Upper lobe of left lung (tissue), 6 donors: ENCODE measurements at regions not wholly inside any gene's neighbourhood (a gene's known extent, or its start where the extent isn't known, plus 50 kb on each side); places are given as distances from the start of the nearest gene placed in this dataset.

ENCODE experiments used
- ATAC-seq, 2 donors: fragments of 200-7000 bp; cut with Tn5 transposase; one replicate each; pipeline ENCODE4 v1.9.1; 2022; ENCODE audit warnings: mild to moderate bottlenecking in 2 of 2, moderate library complexity in 2 of 2; ENCODE audit not compliant: low FRiP score in 2 of 2
- DNase-seq, 2 donors: peaks; one replicate each; pipeline ENCODE4 v3.0.0-alpha.2; 2019 to 2020
- H3K27ac ChIP-seq, 4 donors: fragments of 200-600 bp; sonication (generic); one replicate each; pipeline ENCODE4 v1.5.1; 2016 to 2019
- H3K27me3 ChIP-seq, 4 donors: fragments of 200-600 bp; sonication (generic); one replicate each; pipeline ENCODE4 v1.5.1; 2017 to 2019
- H3K36me3 ChIP-seq, 4 donors: fragments of 200-600 bp; sonication (generic); one replicate each; pipeline ENCODE4 v1.5.1; 2016 to 2019
- H3K4me1 ChIP-seq, 4 donors: fragments of 200-600 bp; sonication (generic); one replicate each; pipeline ENCODE4 v1.5.1; 2018 to 2019
- H3K4me3 ChIP-seq, 4 donors: fragments of 200-600 bp; sonication (generic); one replicate each; pipeline ENCODE4 v1.5.1; 2017 to 2019; ENCODE audit warnings: mild to moderate bottlenecking in 2 of 4, moderate library complexity in 1 of 4
- H3K9me3 ChIP-seq, 4 donors: fragments of 200-600 bp; sonication (generic); one replicate each; pipeline ENCODE4 v1.5.1; 2018 to 2019
- EP300 ChIP-seq, 4 donors: sonication (generic); formaldehyde crosslinking; IDR thresholded peaks; one replicate each; pipeline ENCODE4 v1.5.1; 2017; ENCODE audit warnings: antibody characterized with exemption in 4 of 4, control low read depth in 2 of 4
- POLR2A ChIP-seq, 4 donors: fragments of 450-650 bp; IDR thresholded peaks; one replicate each; pipeline ENCODE4 v1.5.1; 2016 to 2017; ENCODE audit warnings: antibody characterized with exemption in 4 of 4, mild to moderate bottlenecking in 2 of 4
- POLR2AphosphoS5 ChIP-seq, 2 donors: sonication (generic); formaldehyde crosslinking; IDR thresholded peaks; one replicate each; pipeline ENCODE4 v1.5.1; 2017; ENCODE audit warnings: antibody characterized with exemption in 2 of 2
- WGBS, 2 donors: methylation state at CpG; one replicate each; pipeline ENCODE4 v1.1.5; 2017 to 2018; 5-methylcytosine and 5-hydroxymethylcytosine counted together
- TF ChIP-seq, protein P1 (sequence below), 6 experiments: fragments of 450-650 bp in 4 of 6; fragments of 200-600 bp in 2 of 6; sonication (generic) in 2 of 6; IDR thresholded peaks; one replicate each; pipeline ENCODE4 v1.5.1; 2016 to 2019; ENCODE audit warnings: antibody characterized with exemption in 6 of 6
- donor health status: DM: no; HTN: no; CAD: no; lungs with moderate emphysema.
- donor health status: DM: no; HTN: yes; CAD: no; lungs with severe emphysema.

DNA sequence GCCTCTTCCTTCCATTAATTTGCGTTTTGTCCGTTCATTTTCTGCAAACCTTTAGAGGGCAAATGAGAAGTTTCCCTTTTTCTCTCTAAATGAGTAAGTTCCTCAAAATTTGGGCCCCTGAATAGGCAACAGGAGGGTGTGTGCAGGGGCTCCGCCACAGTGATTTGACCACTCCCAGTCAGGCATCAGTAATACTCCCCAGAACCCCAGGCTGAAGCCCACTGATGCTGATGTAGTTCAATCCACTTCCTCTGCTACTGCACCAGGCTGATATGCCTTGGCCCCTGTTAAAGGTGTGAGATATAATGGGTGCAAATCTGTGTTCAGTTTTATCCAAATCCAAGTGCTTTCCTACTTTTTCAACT, 1150.0 kb downstream of the RPIA start:
- 41 to 55% methylated on average over 3 of the region's 3 CpGs for WGBS, 2 donors
- H3K4me1 ChIP-seq, result no peaks in the 10 kb centered on the region
- ATAC-seq (no peak), DNase-seq (no peak)
- H3K27ac ChIP-seq, result no peak overlapping the region
- peaks cover 0 to 12% (median 6%) of the 10 kb centered on the region in 4 donors for H3K9me3 ChIP-seq
- TF ChIP-seq POLR2A (IDR thresholded peaks at IDR 0.05) (no peak), EP300 (IDR thresholded peaks at IDR 0.05) (no peak), POLR2AphosphoS5 (IDR thresholded peaks at IDR 0.05) (no peak)
- TF ChIP-seq, protein P1, sequence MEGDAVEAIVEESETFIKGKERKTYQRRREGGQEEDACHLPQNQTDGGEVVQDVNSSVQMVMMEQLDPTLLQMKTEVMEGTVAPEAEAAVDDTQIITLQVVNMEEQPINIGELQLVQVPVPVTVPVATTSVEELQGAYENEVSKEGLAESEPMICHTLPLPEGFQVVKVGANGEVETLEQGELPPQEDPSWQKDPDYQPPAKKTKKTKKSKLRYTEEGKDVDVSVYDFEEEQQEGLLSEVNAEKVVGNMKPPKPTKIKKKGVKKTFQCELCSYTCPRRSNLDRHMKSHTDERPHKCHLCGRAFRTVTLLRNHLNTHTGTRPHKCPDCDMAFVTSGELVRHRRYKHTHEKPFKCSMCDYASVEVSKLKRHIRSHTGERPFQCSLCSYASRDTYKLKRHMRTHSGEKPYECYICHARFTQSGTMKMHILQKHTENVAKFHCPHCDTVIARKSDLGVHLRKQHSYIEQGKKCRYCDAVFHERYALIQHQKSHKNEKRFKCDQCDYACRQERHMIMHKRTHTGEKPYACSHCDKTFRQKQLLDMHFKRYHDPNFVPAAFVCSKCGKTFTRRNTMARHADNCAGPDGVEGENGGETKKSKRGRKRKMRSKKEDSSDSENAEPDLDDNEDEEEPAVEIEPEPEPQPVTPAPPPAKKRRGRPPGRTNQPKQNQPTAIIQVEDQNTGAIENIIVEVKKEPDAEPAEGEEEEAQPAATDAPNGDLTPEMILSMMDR (IDR thresholded peaks at IDR 0.05), result no peak
- H3K36me3 ChIP-seq, result no peaks in the 10 kb centered on the region
- H3K4me3 ChIP-seq, result no peak overlapping the region
- H3K27me3 ChIP-seq, result no peaks in the 10 kb centered on the region

DNA sequence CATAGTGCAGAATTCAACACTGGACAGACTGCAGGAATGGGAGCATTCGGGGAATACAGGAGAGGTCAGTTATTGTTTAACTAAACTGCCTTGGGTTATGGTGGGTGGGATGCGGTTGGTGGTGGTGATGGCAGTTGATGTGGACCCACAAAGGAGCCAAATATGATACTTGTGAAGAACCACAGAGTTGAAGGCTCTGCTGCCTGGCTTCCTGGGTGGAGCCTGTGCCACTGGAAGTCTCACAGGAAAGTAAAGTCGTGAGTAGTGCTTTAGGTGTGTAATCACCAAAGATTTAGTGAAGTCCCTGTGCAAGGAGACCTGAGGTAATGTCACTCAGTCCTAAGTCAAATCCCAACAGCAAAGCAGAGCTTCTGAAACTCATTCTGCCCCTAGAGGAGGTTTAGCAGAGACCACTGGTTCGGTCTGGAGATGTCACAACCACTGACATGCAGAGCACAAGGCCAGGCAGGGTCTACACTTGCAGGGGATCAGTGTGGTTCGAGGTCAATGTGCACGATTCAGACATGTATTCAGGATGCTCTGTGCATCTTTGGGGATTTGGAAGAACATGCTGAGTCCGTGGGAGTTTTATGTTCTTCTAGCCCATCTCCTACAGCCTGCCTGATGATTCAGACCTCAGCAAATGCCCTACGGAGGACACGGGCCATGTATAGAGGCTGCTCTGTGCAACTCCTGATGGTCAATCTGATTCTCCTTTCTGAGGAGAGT, 1150.9 kb downstream of the RPIA start:
- Histone ChIP-seq H3K27ac (no peak overlapping the region), H3K4me3 (no peak overlapping the region), H3K9me3 (peaks cover 0 to 9% (median 3%) of the 10 kb centered on the region in 4 donors), H3K4me1 (no peaks in the 10 kb centered on the region), H3K27me3 (no peaks in the 10 kb centered on the region), H3K36me3 (no peaks in the 10 kb centered on the region)
- WGBS, 2 donors, result 56 to 64% methylated on average over 9 of the region's 9 CpGs
- TF ChIP-seq, protein P1 (IDR thresholded peaks at IDR 0.05), result no peak
- TF ChIP-seq POLR2AphosphoS5 (IDR thresholded peaks at IDR 0.05) (no peak), POLR2A (IDR thresholded peaks at IDR 0.05) (no peak)
- ATAC-seq (no peak), DNase-seq (no peak)

DNA sequence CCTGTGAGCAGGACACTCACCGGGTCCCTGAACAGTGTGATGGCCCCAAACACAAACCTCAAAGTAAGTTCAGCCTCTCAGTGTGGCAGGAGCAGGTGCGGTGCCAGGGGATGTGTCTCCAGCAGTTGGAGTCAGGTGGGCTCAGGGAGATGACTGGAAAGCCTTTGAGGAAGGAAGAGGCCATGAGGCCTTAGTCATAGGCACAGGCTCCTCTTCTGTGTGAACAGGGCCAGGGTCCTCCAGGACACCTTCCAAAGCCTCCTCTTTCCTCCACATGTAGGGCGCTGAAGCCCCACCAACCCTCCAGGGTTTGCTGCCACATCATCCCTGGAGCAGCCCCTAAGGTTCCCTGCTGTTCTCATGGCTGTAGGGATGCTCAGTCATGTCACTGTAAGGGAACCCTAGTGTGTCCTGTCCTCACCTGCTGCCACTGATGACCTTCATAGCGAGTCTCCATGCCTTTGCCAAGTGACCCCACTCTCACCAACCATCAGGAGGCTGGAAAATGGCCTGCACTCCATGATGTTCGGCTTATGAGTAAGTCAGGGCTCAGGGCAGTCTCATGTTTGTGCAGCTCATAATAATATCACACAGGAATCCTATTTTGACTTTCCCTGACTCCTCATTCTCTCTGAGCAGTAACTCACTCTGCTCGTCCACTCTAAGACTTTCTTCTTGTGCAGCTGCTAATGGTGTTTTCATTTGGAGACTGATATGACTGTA, 1152.9 kb downstream of the RPIA start:
- TF ChIP-seq, protein P1 (IDR thresholded peaks at IDR 0.05), result no peak
- TF ChIP-seq POLR2AphosphoS5 (IDR thresholded peaks at IDR 0.05), result no peak
- TF ChIP-seq POLR2A (IDR thresholded peaks at IDR 0.05), result no peak
- TF ChIP-seq EP300 (IDR thresholded peaks at IDR 0.05), result no peak
- Histone ChIP-seq H3K4me1 (no peaks in the 10 kb centered on the region), H3K27ac (no peak overlapping the region), H3K36me3 (no peaks in the 10 kb centered on the region), H3K4me3 (no peak overlapping the region), H3K9me3 (no peaks in the 10 kb centered on the region), H3K27me3 (no peaks in the 10 kb centered on the region)
- DNase-seq, result no peak
- ATAC-seq, result no peak
- WGBS, 2 donors, result 54 to 55% methylated on average over 6 of the region's 6 CpGs

DNA sequence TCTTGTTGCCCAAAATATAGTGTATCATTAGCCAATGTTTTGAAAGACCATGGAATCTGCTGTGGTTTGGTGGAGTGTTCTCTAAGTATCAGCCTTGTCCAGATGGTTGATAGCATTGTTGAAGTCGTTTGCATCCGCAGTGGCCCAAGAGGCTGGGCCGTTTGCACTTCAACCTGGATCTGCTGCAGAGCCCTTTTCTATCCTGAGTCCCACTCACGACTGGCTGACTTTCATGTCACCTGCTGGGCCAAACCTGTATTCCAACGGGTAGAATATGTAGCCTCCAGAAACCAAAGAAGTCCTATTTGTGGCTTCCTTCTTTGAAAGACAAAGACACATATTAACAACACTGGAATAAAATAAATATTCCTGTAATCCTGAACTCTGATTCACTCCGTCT, 1154.1 kb downstream of the RPIA start:
- Histone ChIP-seq H3K36me3 (no peaks in the 10 kb centered on the region), H3K27me3 (no peaks in the 10 kb centered on the region), H3K9me3 (no peaks in the 10 kb centered on the region), H3K4me1 (no peaks in the 10 kb centered on the region), H3K27ac (no peak overlapping the region), H3K4me3 (no peak overlapping the region)
- no peak for ATAC-seq
- TF ChIP-seq, protein P1 (IDR thresholded peaks at IDR 0.05), result no peak
- TF ChIP-seq POLR2AphosphoS5 (IDR thresholded peaks at IDR 0.05), result no peak
- no peak for TF ChIP-seq POLR2A (IDR thresholded peaks at IDR 0.05)
- no peak for TF ChIP-seq EP300 (IDR thresholded peaks at IDR 0.05)
- 58 to 59% methylated on average over 6 of the region's 6 CpGs for WGBS, 2 donors
- no peak for DNase-seq
